ENCODE measurements at regions not wholly inside any gene's neighbourhood (a gene's known extent, or its start where the extent isn't known, plus 50 kb on each side); places are given as distances from the start of the nearest gene placed in this dataset.

DNA sequence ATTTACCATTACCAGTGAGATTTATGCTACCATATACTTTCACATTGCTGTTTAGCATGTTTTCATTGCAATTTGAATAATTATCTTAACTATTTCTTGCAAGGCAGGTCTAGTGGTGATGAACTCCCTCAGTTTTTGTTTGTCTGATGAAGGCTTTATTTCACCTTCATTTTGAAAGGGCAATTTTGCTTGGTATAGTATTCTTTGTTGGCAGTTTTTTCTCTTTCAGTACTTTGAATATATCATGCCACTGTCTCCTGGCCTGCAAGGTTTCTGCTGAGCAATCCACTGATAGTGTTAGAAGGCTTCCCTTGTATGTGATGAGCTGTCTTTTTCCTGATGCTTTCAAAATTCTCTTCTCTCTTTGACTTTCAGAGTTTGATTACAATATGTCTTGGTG lies 188.0 kb downstream of the MARCHF11 start:
- TF ChIP-seq EZH2 (IDR thresholded peaks at IDR 0.05; ENCODE audit: insufficient read depth, poor library complexity, severe bottlenecking): no peak
- no peak for TF ChIP-seq EZH2phosphoT487 (IDR thresholded peaks at IDR 0.05; ENCODE audit: insufficient read depth, low read depth)

Measured in GM23248 (cell line).